Nephron (organoid): ENCODE measurements at regions not wholly inside any gene's neighbourhood (a gene's known extent, or its start where the extent isn't known, plus 50 kb on each side); places are given as distances from the start of the nearest gene placed in this dataset.

ENCODE experiments used
- H3K27ac Mint-ChIP-seq, 3 experiments: 2 replicates each; pipeline ENCODE4 v1.8.0; 2020; ENCODE audit warnings: mixed read lengths in 3 of 3, mild to moderate bottlenecking in 2 of 3, moderate library complexity in 1 of 3
- H3K27me3 Mint-ChIP-seq: 2 replicates; pipeline ENCODE4 v1.8.0; 2021; ENCODE audit warnings: low read depth, mild to moderate bottlenecking, moderate library complexity, mixed read lengths
- H3K36me3 Mint-ChIP-seq: 2 replicates; pipeline ENCODE4 v1.8.0; 2020; ENCODE audit warnings: low read depth, mixed read lengths
- H3K4me1 Mint-ChIP-seq: 2 replicates; pipeline ENCODE4 v1.8.0; 2020; ENCODE audit warnings: mixed read lengths
- H3K4me3 Mint-ChIP-seq, 3 experiments: 2 replicates each; pipeline ENCODE4 v1.8.0; 2020; ENCODE audit warnings: mild to moderate bottlenecking in 3 of 3, mixed read lengths in 3 of 3, moderate library complexity in 2 of 3
- H3K9me3 Mint-ChIP-seq: 2 replicates; pipeline ENCODE4 v1.8.0; 2020; ENCODE audit warnings: mixed read lengths
- CTCF ChIP-seq, 3 experiments: fragments of 200-600 bp; sonication (generic); IDR thresholded peaks; one replicate each; pipeline ENCODE4 v1.5.0; 2021; ENCODE audit warnings: antibody characterized with exemption in 3 of 3; ENCODE audit not compliant: unreplicated experiment in 3 of 3

DNA sequence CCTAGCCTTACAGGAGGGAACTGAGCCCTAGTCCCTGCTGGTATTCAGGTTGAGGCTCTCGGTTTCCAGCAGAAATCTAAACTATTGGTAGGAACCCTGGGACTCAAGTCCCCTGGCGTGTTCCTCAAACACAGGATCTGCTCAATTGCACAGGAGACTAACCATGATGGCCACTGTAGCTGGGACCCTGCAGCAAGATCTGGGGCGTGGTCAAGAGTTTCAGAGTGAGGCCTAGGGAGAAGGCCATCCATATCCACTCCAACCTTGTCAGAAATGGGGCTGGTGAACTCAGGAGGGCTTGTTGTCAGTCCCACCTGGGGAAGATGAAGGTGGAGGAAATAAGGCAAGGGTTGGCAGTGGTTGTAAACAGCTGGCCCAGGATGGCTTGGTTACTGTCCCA is 49.9 kb upstream of the PAX6 start:
- no peaks in the 10 kb centered on the region for H3K4me1 Mint-ChIP-seq
- no peak for TF ChIP-seq CTCF (IDR thresholded peaks at IDR 0.05; ENCODE audit: unreplicated experiment in 3 of 3)
- no peaks in the 10 kb centered on the region for H3K9me3 Mint-ChIP-seq
- no peak overlapping the region for H3K4me3 Mint-ChIP-seq
- H3K36me3 Mint-ChIP-seq = no peaks in the 10 kb centered on the region
- no peak overlapping the region for H3K27ac Mint-ChIP-seq
- peaks cover 42% of the 10 kb centered on the region for H3K27me3 Mint-ChIP-seq
